Skin of body (tissue), 1 donor: ENCODE measurements at regions not wholly inside any gene's neighbourhood (a gene's known extent, or its start where the extent isn't known, plus 50 kb on each side); places are given as distances from the start of the nearest gene placed in this dataset.
"Not testable (repeated sequence)": the region's sequence is repeated elsewhere in the genome, so short reads cannot be mapped to it uniquely, and the experiment has no call there.

Source experiments
- DNase-seq: peaks from one replicate; lab custom pipeline; 2025; lab: John Stamatoyannopoulos, UW

DNA sequence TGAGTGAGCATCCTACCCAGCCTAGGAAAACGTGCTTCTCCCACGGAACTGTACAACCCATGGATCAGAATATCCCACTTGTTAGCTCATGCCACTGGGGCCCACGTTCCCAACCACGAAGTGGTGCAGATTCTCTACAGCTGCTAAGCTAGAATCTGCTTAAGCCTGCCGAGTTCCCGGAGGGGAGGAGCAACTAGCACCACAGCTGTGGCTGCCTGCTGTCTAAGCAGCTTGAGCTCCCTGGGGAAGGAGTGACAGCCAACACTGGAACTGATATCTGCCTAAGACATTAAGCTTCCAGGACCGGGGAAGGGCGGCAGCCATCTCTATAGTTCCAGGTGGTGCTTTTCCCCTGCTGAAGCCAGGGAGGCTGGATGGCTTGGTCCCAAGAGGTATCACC, 334.7 kb upstream of the CHRM2 start:
- DNase-seq = no peak

DNA sequence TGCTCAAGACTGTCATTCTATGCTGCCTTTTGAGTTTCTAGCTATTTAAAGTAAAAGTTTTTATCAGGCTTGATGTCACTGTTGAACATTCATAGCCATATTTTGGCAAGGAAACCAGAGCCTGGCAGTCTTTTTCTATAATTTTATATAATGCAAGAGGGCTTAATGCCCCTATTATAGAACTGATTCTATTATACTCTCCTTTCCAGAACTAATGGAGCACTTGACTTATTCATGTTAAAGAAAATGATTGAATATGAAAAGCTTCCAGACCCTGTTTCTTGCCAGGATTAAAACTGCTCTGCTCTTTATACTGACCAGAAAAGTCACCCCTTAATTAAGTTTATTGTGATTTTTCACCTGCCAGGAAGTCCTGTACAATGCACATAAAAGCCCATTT, 337.6 kb upstream of the CHRM2 start:
- DNase-seq = no peak

DNA sequence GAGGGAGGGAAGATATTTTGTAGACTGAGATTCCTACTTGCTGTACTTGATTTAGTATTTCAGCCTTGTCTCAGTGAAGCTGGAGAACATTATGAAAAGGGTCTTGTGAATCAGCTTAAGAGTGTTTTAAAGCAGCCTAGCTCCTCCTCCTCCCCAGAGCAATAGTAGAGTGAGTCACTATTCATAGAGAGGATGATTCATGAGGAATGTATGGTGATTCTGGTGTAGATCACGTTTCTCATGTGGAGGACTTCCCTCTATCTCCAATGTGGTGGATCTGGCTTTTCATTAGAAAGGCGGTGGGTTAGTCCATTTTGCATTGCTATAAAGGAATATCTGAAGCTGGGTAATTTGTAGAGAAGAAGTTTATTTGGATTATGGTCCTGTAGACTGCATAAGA, 340.1 kb upstream of the CHRM2 start:
- DNase-seq = no peak

DNA sequence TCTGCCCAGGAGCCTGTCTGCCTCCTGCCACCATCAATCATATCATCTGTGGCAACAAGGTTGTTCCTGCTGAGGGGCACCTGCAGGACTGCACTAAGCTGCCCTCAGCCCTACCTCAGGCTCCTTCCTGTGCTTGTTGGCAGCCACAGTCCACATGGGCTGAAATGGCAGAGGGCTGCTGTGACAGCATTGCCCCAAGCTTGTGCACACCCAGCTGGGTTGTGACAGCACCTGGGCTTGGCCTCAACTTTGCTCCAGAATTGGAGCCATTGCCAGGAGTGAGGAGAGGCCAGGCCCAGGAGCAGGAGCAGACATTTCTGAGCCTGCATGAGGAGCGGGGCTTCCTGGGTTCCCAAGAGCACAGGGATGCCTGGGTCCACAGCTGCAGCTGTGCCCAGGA, 340.9 kb upstream of the CHRM2 start:
- DNase-seq = no peak

DNA sequence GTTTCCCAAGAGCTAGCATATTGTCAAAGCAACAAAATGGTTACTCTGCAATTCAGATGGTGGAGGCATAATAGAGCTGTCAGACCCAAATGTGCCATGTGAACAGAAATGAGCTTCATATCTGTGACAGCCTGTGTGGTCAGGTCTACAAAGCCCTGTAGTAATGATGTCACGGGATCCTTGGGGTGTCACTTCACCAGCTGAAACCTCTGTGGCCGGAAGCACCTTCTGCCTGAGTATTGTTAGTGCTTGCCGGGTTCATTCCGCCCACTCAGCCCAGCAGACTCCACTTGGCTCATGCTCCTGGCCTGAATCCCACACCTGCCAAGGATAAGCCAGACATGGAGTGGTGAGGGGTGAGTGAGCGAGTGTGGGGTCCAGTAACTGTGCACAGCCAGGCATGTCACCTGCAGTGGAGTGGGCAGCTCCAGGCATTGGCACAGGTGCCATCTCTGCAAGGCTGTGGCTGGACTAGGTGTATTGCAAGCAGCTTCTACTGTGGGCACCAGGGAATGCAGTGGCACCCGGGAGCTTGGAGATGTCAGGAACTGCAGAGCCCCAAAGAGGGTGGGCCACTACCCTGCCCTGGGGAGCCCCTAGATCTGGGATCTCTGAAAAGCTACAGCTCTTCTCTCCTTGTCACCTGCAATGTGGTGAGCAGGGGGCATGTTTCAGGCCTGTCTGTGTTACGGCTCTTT, 341.9 kb upstream of the CHRM2 start:
- DNase-seq = no peak

DNA sequence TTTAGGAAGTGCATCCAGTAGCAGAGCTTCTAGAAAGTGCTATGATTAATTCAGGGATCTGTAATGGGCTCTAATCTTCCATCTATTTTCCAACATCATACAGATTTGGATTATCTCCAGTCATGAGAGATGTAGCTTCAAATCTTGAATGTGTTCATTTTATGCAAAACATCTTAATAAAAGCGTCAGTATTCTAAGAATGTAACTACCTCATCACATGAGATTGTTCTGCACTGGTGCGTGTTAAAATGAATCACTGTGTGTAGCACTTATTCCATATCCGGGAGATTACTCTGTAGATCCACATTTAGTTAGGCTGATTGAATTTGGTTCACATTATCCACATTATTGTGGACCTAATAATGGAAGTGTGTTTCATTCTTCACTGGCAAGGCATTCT, 344.9 kb upstream of the CHRM2 start:
- no peak for DNase-seq

DNA sequence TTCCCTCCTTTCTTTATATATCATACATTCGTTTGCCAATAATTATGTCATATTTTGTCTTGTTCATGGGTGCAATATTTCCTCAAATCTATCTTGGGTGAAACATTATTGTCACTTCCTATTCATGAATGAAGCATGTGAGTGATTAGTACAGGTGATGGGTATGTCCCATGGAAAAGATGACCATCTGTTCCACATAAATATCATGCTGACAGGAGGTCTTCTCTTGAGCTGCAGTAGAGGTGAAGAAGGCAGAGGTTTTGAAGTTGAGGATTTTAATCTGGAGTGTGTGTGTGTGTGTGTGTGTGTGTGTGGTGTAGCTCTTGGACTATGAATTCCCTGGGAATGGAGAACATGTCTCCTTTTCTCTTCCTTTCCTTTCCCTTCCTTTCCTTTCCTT, 350.5 kb upstream of the CHRM2 start:
- no peak for DNase-seq

DNA sequence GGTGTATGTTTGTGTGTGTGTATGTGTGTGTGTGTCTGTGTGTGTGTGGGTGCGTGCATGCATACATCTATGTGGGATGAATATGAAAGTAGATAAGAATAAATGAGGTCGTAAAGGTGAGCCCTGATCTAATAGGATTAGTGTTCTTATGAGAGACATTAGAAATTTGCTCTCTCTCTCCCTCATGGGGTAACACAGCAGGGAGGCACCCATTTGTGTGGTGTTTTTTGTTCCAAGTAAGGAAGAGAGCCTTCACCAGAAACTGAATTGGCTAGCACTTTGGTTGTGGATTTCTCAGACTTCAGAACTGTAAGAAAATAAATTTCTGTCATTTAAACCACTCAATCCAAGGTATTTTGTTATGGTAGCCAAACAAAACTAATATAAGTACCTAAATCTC, 353.7 kb upstream of the CHRM2 start:
- DNase-seq = no peak

DNA sequence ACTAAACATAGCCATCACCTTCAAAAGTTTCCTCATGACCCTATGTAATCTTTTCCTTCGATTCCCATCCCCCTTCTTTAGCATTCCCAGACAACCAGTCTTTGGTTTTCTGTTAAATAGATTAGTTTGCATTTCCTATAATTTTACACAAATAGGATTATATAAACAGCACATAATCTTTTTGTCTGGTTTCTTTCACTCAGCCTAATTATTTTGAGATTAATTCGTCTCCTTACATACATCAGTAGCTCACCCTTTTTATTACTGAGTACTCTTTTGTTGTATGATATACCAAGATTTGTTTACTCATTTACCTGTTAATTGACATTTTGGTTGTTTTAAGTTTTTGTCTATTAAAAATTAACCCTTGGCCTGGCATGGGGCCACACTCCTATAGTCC, 354.7 kb upstream of the CHRM2 start:
- DNase-seq = no peak

DNA sequence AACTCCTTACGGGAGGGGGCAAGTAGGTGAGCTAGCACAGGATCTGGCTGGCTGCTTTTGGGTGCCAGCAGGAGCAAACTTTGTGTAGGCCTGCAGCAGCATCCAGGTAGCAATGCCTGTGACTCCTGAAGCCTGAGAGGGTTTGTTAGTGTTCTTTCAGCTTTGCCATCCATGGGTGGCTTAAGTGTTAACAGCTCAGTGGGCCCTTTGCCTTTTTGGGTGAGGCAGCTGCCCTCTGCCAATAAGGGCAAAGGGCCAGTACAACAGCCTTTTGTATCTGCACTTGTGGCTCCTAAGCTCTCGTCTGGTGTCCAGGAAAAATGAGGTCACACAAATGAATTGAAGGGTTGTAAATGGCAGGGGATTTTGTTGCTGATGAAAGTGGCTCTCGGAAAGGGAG, 359.0 kb upstream of the CHRM2 start:
- DNase-seq = no peak

DNA sequence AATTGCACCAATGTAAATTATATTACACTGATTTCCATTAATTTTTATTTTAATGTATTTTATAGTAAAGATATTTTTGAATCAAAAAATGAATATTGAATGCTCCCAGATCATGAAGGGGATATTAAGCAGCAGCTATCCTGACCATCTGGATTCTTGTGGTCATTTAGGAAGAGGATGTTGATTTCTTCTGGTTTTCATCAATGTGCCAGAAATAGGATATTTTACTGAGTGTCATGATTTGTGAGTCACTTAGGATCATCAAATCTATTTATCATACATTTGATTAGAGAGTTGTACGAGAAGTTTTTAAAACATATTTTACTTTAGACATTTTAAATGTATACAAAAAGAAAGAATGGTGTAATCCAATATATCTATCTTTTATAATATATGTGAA, 366.3 kb upstream of the CHRM2 start:
- DNase-seq = no peak

DNA sequence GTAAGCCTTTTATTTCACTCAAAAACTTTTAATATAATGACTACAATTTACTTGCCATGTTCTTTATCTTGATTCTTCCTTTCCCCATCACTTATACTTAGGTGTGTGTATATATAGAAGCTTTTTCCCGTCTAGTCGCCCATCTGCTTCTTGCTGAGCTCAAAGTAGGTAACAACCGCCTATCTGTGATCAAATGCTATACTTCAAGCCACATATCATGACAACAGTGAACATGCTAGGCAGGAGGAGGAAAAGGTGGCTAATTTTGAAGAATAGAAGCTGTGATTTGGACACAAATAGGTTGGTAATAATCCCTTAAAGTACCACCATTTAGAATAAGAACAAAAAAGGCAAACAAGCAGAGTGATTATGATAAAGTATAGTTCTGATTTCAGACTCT, 367.3 kb upstream of the CHRM2 start:
- no peak for DNase-seq

DNA sequence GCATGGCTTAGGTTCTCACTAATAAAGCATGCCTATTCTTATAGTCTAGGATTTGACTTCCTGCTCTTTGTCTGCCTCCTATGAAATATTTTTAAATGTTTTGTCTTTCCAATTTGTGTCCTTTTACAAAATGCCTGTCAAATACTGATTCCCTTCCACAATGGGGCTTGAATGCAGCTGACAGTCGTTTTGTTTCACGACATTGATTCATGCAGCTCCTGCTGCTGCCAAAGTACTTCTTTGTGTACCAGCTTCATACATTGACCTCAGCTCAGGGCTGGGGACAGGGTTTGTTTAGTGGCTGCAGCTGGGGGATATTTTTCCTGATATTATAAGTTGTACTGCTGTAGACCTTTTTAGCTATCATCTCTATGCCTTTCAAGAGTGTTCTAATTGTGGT, 371.9 kb upstream of the CHRM2 start:
- no peak for DNase-seq

DNA sequence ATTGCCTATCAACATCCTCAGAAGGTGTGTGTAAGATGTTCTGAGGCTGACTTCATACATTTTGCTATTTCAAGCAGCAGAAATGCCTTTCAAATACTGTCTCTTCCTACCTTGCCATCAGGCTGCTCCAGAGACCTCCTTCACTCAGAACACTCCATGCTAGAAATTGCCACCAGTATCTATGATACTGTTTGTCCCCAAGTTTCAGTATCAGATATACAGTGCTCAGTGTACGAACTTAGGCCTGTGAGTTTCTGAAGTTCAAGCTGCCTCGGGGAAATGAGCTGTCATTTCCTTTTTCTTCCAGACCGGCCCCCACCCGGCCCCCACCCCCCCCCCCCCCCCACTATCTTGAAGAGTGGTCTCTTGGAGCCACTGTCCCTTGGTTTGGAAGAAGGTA, 373.4 kb upstream of the CHRM2 start:
- no peak for DNase-seq

DNA sequence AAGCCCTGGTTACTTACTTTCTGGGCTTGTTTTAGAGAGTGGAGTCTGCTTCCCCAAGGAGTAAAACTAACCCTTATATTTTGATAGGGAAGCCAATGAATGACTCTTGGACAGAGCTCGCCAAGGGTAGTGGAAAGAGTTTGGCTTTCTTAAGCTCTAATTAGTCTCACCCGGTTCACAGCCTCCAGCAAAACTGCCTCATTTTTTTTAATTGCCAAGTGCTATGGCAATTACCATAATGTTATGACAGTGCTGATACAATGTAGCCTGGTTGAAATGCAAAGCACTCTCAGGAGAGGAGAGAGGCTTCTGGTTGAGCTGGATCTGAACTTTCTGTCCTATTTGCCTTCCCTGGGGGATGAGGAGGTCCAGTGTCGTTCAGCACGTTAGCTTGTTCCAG, 376.1 kb upstream of the CHRM2 start:
- DNase-seq = no peak

DNA sequence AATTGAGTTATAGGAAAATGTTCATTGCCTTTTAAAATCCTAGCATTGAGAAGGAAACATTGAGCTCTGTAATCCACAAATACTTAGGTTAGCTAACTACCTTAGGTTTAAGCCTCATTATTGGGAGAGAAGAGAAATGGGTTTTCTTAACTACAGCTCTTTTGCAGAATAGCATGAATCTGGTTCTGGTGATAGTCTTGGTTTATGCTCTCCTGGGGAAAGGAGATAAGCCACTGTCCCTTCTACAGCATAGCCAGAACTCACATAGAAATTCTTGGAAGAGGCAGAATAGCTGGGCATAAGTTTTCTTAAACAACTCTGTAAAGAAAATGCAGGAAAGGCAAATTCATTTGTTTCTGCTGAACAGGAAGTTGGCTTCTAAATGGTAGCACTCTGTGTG, 378.6 kb upstream of the CHRM2 start:
- no peak for DNase-seq

DNA sequence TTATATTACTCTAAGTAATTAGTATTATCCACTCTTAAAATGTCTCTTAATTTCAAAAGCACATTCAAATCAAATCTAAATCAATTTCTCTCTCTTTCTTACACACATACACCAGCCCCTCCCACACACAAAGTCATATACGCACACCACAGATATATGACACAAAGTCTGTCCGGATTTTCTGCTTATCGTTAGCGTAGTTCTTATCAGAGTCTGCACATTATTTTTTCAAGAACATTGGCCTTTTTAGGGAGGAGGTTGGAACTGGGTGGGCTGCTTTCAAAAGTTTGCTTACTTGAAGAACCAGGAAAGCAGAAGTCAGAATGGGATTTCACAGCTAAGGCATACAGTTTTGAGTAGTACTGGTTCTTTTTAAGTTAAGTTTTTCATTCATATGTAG, 387.6 kb upstream of the CHRM2 start:
- no peak for DNase-seq

DNA sequence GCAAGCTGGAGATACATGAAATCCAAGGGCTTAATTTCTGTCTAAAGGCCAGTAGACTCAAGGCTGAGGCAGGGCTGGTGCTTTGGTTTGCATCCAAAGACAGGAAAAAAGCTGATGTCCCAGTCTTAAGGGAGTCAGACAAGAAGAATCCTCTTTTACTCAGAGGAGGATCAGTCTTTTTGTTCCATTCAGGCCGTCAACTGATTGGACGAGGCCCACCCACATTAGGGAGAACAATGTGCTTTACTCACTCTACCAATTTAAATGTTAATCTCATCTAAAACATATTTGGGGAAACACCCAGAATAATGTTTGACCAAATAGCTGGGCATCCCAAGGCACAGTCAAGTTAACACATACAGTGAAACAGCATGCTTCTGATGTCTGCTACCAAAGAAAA, 388.5 kb upstream of the CHRM2 start:
- DNase-seq = no peak

DNA sequence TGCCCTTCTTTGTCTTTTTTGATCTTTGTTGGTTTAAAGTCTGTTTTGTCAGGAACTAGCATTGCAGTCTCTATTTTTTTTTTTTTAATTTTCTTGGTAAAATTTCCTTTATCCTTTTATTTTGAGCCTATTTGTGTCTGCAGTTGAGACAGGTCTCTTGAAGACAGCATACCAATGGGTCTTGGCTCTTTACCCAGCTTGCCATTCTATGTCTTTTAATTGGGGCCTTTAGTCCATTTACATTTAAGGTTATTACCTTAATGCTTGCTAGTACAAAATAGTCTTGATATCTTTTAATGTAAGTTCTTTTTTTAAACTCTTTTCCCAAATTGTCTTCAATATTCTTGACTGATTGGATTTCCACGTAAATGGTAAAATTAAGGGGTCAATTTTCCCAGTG, 398.3 kb upstream of the CHRM2 start:
- DNase-seq = no peak

DNA sequence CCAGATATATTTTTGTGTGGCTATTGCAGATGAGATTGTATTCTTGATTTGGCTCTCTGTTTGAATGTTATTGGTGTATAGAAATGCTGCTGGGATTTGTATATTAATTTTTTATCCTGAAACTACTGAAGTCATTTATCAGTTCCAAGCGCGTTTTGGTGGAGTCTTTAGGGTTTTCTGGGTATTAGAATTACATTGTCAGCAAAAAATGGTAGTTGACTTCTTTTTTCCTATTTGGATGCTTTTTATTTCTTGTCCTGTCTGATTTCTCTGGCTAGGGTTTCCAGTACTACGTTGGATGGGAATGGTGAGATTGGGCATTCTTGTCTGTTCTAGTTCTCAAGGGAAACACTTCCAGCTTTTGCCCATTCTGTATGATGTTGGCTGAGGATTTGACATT, 415.5 kb upstream of the CHRM2 start:
- DNase-seq = no peak

DNA sequence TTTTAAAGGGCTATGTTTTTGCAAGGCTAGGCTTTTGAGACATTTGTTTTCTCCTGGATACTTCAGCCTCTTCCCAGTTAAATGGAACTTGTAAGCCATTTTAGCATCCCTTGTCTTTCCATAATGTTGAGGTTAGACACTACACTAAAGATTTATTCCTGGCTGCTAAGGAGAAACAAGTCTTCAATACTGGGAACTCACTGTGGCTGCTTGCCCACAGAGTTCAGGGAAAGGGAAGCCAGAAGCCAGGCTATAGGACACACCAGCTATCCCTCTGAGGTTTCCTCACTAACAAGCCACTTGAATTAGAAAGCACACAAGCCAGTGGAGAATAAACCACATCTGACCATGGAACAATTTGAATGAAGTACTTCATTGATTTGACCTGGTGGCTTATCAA, 421.7 kb upstream of the CHRM2 start:
- no peak for DNase-seq

DNA sequence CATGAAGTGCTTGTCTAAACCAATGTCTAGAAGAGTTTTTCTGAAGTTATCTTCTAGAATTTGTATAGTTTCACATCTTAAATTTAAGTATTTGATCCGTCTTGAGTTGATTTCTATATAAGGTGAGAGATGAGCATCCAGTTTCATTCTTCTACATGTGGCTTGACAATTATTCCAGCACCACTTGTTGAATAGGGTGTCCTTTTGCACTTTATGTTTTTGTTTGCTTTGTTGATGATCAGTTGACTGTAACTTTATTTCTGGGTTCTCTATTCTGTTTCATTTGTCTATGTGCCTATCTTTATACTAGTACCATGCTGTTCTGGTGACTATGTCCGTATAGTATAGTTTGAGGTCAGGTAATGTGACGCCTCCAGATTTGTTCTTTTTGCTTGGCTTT, 426.6 kb upstream of the CHRM2 start:
- DNase-seq = no peak

DNA sequence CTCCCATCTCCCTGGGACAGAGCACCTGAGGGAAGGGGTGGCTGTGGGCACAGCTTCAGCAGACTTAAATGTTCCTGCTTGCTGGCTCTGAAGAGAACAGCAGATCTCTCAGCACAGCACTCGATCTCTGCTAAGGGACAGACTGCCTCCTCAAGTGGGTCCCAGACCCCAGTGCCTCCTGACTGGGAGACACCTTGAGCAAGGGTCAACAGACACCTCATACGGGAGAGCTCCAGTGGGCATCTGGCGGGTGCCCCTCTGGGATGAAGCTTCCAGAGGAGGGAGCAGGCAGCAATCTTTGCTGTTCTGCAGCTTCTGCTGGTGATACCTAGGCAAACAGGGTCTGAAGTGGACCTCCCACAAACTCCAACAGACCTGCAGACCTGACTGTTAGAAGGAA, 436.7 kb upstream of the CHRM2 start:
- DNase-seq = not testable (repeated sequence)

DNA sequence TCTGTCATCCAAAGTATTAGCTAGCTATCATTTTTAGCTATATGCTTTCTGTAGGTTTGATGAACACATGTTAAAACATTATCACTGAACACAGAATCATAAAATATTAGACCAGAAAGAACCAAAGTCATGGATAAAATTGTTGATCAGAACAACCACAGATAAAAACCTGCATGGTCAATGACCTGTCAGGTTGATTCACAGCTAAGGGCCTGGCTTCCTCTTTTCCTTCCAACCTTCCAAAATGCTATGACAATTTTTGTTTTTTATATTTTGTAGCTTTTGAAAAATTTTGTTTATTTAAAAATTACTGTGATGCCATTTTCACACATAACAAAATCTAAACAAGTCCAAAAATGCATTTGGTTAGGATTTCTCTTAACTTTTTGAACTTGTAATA, 444.4 kb upstream of the CHRM2 start:
- no peak for DNase-seq
